ENCODE measurements at regions not wholly inside any gene's neighbourhood (a gene's known extent, or its start where the extent isn't known, plus 50 kb on each side); places are given as distances from the start of the nearest gene placed in this dataset.

- WGBS, 2 experiments (ENCODE audit: extremely low coverage in 1 of 2, insufficient coverage in 1 of 2, insufficient read length in 1 of 2, insufficient replicate concordance in 2 of 2, low coverage in 1 of 2, low lambda C conversion rate in 2 of 2, missing lambda C conversion rate in 1 of 2): 86% methylated on average over 4 of the region's 4 CpGs; no CpG with 5 or more reads in 1 of the 2 experiments
- Histone ChIP-seq H2BK5ac (ENCODE audit: low read depth, low read length) (no peak overlapping the region), H2AFZ (ENCODE audit: low read length) (no peak overlapping the region), H3K4me3 (ENCODE audit: extremely low read depth in 1 of 4, insufficient read depth in 2 of 4, low read depth in 3 of 4, low read length in 4 of 4) (no peak overlapping the region), H3K79me2 (ENCODE audit: control insufficient read depth in 1 of 2, insufficient read depth in 2 of 2, low read length in 2 of 2) (no peaks in the 10 kb centered on the region), H2BK15ac (ENCODE audit: low read length) (no peak overlapping the region), H3K23me2 (ENCODE audit: low read depth, low read length) (no peaks in the 10 kb centered on the region; the same call in 1 of the 2 replicates), H2BK12ac (ENCODE audit: low read depth, low read length) (no peak overlapping the region), H4K91ac (replicated peaks; ENCODE audit: insufficient read length, low read length) (no peak overlapping the region), H4K20me1 (replicated peaks in 1 of 2; ENCODE audit: control insufficient read depth in 1 of 2, insufficient read depth in 2 of 2, low read length in 2 of 2) (no peaks in the 10 kb centered on the region), H3K4me1 (replicated peaks in 1 of 4; ENCODE audit: control insufficient read depth in 3 of 4, insufficient read depth in 4 of 4, low read length in 3 of 4) (no peaks in the 10 kb centered on the region), H3K9ac (replicated peaks in 1 of 4; ENCODE audit: extremely low read depth in 1 of 4, low read depth in 3 of 4, low read length in 3 of 4) (no peak overlapping the region), H3K56ac (replicated peaks; ENCODE audit: insufficient read length, low read depth, low read length) (no peak overlapping the region), H2BK20ac (ENCODE audit: low read length) (no peak overlapping the region), H2BK120ac (replicated peaks; ENCODE audit: low read depth, low read length) (no peak overlapping the region), H3K4ac (replicated peaks; ENCODE audit: insufficient read length, low read depth, low read length) (no peak overlapping the region), H4K5ac (ENCODE audit: insufficient read length, low read depth, low read length) (no peak overlapping the region), H3K4me2 (ENCODE audit: insufficient read depth in 1 of 2, low read depth in 2 of 2, low read length in 2 of 2) (no peak overlapping the region), H3K14ac (ENCODE audit: insufficient read length) (no peak overlapping the region), H3K27me3 (replicated peaks in 1 of 4; ENCODE audit: control insufficient read depth in 3 of 4, extremely low read depth in 1 of 4, insufficient read depth in 3 of 4, low read length in 3 of 4) (no peaks in the 10 kb centered on the region), H2AK5ac (ENCODE audit: low read depth, low read length) (no peak overlapping the region), H4K8ac (ENCODE audit: extremely low read depth, insufficient read depth, low read length) (no peak overlapping the region), H3K79me1 (ENCODE audit: low read depth, low read length) (no peaks in the 10 kb centered on the region), H3K18ac (ENCODE audit: extremely low read depth, low read length) (no peak overlapping the region), H3K27ac (ENCODE audit: low read depth, low read length) (no peak overlapping the region), H3K23ac (ENCODE audit: insufficient read length) (no peak overlapping the region), H3K9me3 (ENCODE audit: insufficient read depth in 2 of 2, low read depth in 1 of 2, low read length in 1 of 2) (no peaks in the 10 kb centered on the region), H3K36me3 (ENCODE audit: control insufficient read depth in 2 of 4, insufficient read depth in 4 of 4, low read length in 3 of 4) (no peaks in the 10 kb centered on the region)
- DNase-seq (ENCODE audit: low read depth in 1 of 2, low spot score in 2 of 2) (no peak), FAIRE-seq (no peak)
- ChIA-PET CTCF (ENCODE audit: partially characterized antibody) (no interaction called here), POLR2A (ENCODE audit: partially characterized antibody) (no interaction called here)
- TF ChIP-seq GABPA (IDR thresholded peaks at IDR 0.05; ENCODE audit: borderline replicate concordance, insufficient read depth, low read length): no peak
- no peak for TF ChIP-seq TCF12 (IDR thresholded peaks at IDR 0.05; ENCODE audit: low read depth, low read length)
- TF ChIP-seq YY1 (IDR thresholded peaks at IDR 0.05; ENCODE audit: low read depth, low read length): no peak
- TF ChIP-seq POLR2AphosphoS5 (IDR thresholded peaks at IDR 0.05; ENCODE audit: low read depth, low read length): no peak
- no peak for TF ChIP-seq MAX (IDR thresholded peaks at IDR 0.05)
- no peak for TF ChIP-seq KDM5A (IDR thresholded peaks at IDR 0.05; ENCODE audit: low read length)
- TF ChIP-seq TAF7 (optimal IDR thresholded peaks at IDR 0.05; ENCODE audit: borderline replicate concordance, low read depth, low read length): no peak
- no peak for TF ChIP-seq EGR1 (IDR thresholded peaks at IDR 0.05; ENCODE audit: borderline replicate concordance, low read depth, low read length)
- no peak for TF ChIP-seq HDAC2 (IDR thresholded peaks at IDR 0.05; ENCODE audit: borderline replicate concordance in 1 of 2, low read depth in 2 of 2, low read length in 2 of 2)
- no peak for TF ChIP-seq SRF (IDR thresholded peaks at IDR 0.05; ENCODE audit: low read depth, low read length)
- TF ChIP-seq RNF2 (IDR thresholded peaks at IDR 0.05; ENCODE audit: borderline replicate concordance, low read depth, low read length, missing control alignments, poor library complexity, severe bottlenecking): no peak
- TF ChIP-seq CHD1 (IDR thresholded peaks at IDR 0.05; ENCODE audit: low read depth, low read length): no peak
These were observed 694.5 kb downstream of the TLE1 start for GRCh38 chr9:80994892-80995291.
